ENCODE measurements at regions not wholly inside any gene's neighbourhood (a gene's known extent, or its start where the extent isn't known, plus 50 kb on each side); places are given as distances from the start of the nearest gene placed in this dataset.

DNA sequence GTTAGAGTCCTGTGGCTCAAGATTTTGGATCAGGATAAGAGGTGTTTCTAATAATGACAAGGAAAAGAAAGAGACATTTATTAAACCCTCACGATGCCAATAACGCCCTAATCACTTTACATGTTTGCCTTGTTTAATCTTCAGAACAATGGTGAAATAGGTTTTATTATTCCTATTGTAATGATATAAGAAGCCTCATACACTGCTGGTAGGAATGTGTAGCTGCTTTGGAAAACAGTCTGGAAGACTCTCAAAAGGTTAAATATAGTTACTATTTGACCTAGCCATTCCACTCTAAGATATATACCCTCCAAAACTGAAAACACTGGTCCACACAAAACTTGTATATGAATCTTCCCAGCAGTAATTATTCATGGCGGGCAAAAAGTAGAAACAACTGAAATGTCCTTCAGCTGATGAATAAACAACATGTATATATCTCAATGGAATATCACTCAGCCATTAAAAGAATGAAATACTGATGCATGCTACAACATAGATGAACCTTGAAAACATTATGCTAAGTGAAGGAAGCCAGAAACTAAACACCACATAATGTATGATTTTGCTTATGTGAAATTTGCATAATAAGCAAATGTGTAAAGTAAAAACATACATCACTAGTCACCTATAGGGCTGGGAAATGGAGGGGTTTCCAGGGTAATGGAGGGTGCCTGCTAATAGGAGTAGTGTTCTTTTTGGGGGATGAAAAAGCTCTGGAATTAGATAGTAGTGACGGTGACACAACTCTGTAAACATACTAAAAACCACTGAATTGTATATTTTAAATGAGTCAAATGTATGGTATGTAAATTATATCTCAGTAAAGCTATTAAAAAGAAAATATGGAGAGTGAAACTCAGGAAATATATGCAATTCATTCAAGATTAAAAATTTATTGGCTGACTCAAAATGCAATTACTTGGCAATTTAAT lies 76.9 kb upstream of the ANK3 start:
- H3K27me3 ChIP-seq (ENCODE audit: insufficient read depth, low read length), result no peaks in the 10 kb centered on the region
- H3K4me2 ChIP-seq (ENCODE audit: low read length), result no peak overlapping the region
- H3K9me2 ChIP-seq (ENCODE audit: low read depth, low read length), result no peaks in the 10 kb centered on the region
- H4K20me1 ChIP-seq (ENCODE audit: insufficient read depth, low read length), result no peaks in the 10 kb centered on the region
- H3K36me3 ChIP-seq (ENCODE audit: insufficient read depth, low read length), result no peaks in the 10 kb centered on the region
- H3K9ac ChIP-seq (ENCODE audit: low read length), result no peak overlapping the region
- no peak overlapping the region for H3K27ac ChIP-seq (ENCODE audit: low read depth, low read length, poor library complexity, severe bottlenecking)
- H3F3A ChIP-seq (ENCODE audit: insufficient read depth, low read length), result no peaks in the 10 kb centered on the region
- no peak overlapping the region for H2AFZ ChIP-seq (ENCODE audit: low read length)
- H3K4me1 ChIP-seq (ENCODE audit: insufficient read depth, low read length, severe bottlenecking), result no peaks in the 10 kb centered on the region
- TF ChIP-seq, protein P1, sequence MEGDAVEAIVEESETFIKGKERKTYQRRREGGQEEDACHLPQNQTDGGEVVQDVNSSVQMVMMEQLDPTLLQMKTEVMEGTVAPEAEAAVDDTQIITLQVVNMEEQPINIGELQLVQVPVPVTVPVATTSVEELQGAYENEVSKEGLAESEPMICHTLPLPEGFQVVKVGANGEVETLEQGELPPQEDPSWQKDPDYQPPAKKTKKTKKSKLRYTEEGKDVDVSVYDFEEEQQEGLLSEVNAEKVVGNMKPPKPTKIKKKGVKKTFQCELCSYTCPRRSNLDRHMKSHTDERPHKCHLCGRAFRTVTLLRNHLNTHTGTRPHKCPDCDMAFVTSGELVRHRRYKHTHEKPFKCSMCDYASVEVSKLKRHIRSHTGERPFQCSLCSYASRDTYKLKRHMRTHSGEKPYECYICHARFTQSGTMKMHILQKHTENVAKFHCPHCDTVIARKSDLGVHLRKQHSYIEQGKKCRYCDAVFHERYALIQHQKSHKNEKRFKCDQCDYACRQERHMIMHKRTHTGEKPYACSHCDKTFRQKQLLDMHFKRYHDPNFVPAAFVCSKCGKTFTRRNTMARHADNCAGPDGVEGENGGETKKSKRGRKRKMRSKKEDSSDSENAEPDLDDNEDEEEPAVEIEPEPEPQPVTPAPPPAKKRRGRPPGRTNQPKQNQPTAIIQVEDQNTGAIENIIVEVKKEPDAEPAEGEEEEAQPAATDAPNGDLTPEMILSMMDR (IDR thresholded peaks at IDR 0.05; ENCODE audit: low read length), result no peak
- TF ChIP-seq EZH2 (IDR thresholded peaks at IDR 0.05; ENCODE audit: borderline replicate concordance, low read length), result no peak
- no peak overlapping the region for H3K4me3 ChIP-seq (ENCODE audit: low read depth, low read length, poor library complexity, severe bottlenecking)
- no peaks in the 10 kb centered on the region for H3K9me3 ChIP-seq (ENCODE audit: low read length)
- H3K79me2 ChIP-seq (ENCODE audit: insufficient read depth, low read length), result no peaks in the 10 kb centered on the region

DNA sequence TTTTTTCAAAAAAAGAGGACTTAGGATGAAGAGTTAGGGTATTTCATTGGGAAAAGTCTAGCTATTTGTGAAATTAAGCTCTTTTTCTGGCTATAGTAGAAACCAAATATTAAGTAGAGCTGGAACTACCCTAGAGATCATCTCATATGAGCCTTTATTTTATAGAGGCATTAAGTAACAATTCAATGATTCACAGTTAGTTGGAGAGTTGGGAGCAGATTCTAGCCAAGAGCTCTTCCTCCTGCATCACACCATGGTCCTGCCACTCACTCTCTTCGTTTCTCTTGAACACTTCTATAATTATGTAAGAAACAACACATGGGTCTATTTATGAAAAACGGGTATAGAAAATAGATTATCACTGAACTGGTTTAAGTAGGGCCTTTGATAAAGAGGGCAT lies 76.1 kb upstream of the ANK3 start:
- Histone ChIP-seq H2AFZ (ENCODE audit: low read length) (no peak overlapping the region), H3K4me1 (ENCODE audit: insufficient read depth, low read length, severe bottlenecking) (no peaks in the 10 kb centered on the region)

DNA sequence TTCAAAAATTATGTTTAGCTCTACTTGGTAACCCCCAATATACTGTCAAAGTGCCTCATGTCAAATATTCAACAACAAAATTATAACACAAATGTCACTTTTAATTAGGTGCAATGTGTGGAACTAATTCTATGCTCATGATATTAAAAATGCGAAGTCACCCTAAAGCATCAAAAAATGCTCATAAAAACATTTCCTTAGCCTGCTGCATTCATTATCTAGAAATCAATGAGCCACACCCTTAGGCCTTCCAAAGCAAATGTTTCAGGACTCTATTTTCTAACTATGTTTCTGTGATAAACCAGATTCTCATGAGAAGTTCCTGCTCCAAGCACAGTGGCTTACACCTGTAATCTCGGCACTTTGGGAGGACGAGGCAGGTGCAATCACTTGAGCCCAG lies 75.0 kb upstream of the ANK3 start:
- no peaks in the 10 kb centered on the region for H3F3A ChIP-seq (ENCODE audit: insufficient read depth, low read length)
- no peak overlapping the region for H3K9ac ChIP-seq (ENCODE audit: low read length)
- H3K79me2 ChIP-seq (ENCODE audit: insufficient read depth, low read length), result no peaks in the 10 kb centered on the region
- no peak overlapping the region for H2AFZ ChIP-seq (ENCODE audit: low read length)
- no peaks in the 10 kb centered on the region for H4K20me1 ChIP-seq (ENCODE audit: insufficient read depth, low read length)
- H3K27ac ChIP-seq (ENCODE audit: low read depth, low read length, poor library complexity, severe bottlenecking), result no peak overlapping the region
- no peak overlapping the region for H3K4me3 ChIP-seq (ENCODE audit: low read depth, low read length, poor library complexity, severe bottlenecking)
- no peaks in the 10 kb centered on the region for H3K36me3 ChIP-seq (ENCODE audit: insufficient read depth, low read length)
- no peaks in the 10 kb centered on the region for H3K4me1 ChIP-seq (ENCODE audit: insufficient read depth, low read length, severe bottlenecking)
- no peak overlapping the region for H3K4me2 ChIP-seq (ENCODE audit: low read length)
- no peaks in the 10 kb centered on the region for H3K9me3 ChIP-seq (ENCODE audit: low read length)
- no peaks in the 10 kb centered on the region for H3K9me2 ChIP-seq (ENCODE audit: low read depth, low read length)
- TF ChIP-seq, protein P1 (IDR thresholded peaks at IDR 0.05; ENCODE audit: low read length), result no peak
- TF ChIP-seq EZH2 (IDR thresholded peaks at IDR 0.05; ENCODE audit: borderline replicate concordance, low read length), result no peak
- H3K27me3 ChIP-seq (ENCODE audit: insufficient read depth, low read length), result no peaks in the 10 kb centered on the region

More for the DNA sequence above, 76.1 kb upstream of the ANK3 start:
- TF ChIP-seq, protein P1 (IDR thresholded peaks at IDR 0.05; ENCODE audit: low read length), result no peak
- TF ChIP-seq EZH2 (IDR thresholded peaks at IDR 0.05; ENCODE audit: borderline replicate concordance, low read length), result no peak
- H3K9me2 ChIP-seq (ENCODE audit: low read depth, low read length), result no peaks in the 10 kb centered on the region
- H3K4me2 ChIP-seq (ENCODE audit: low read length), result no peak overlapping the region
- H3K36me3 ChIP-seq (ENCODE audit: insufficient read depth, low read length), result no peaks in the 10 kb centered on the region
- no peak overlapping the region for H3K4me3 ChIP-seq (ENCODE audit: low read depth, low read length, poor library complexity, severe bottlenecking)
- H3K9ac ChIP-seq (ENCODE audit: low read length), result no peak overlapping the region
- H3F3A ChIP-seq (ENCODE audit: insufficient read depth, low read length), result no peaks in the 10 kb centered on the region
- H3K27ac ChIP-seq (ENCODE audit: low read depth, low read length, poor library complexity, severe bottlenecking), result no peak overlapping the region
- H3K27me3 ChIP-seq (ENCODE audit: insufficient read depth, low read length), result no peaks in the 10 kb centered on the region
- H4K20me1 ChIP-seq (ENCODE audit: insufficient read depth, low read length), result no peaks in the 10 kb centered on the region
- H3K9me3 ChIP-seq (ENCODE audit: low read length), result no peaks in the 10 kb centered on the region
- no peaks in the 10 kb centered on the region for H3K79me2 ChIP-seq (ENCODE audit: insufficient read depth, low read length)
